Transverse colon (tissue), 4 donors: ENCODE measurements at regions not wholly inside any gene's neighbourhood (a gene's known extent, or its start where the extent isn't known, plus 50 kb on each side); places are given as distances from the start of the nearest gene placed in this dataset.

Experiments used
- DNase-seq: peaks from one replicate; pipeline ENCODE4 v3.0.0-alpha.2; 2019
- H3K27ac ChIP-seq, 4 donors: fragments of 200-600 bp; sonication (generic); 2 replicates each; pipeline ENCODE4 v1.5.1; 2016 to 2018; ENCODE audit warnings: inconsistent platforms in 4 of 4
- H3K27me3 ChIP-seq: fragments of 200-600 bp; sonication (generic); 2 replicates; pipeline ENCODE4 v1.5.1; 2017; ENCODE audit warnings: inconsistent platforms
- H3K36me3 ChIP-seq, 4 donors: fragments of 200-600 bp; sonication (generic); 2 replicates each; pipeline ENCODE4 v1.5.1; 2017 to 2019; ENCODE audit warnings: inconsistent platforms in 4 of 4
- H3K4me1 ChIP-seq, 4 donors: fragments of 200-600 bp; sonication (generic); 2 replicates each; pipeline ENCODE4 v1.5.1; 2017 to 2020; ENCODE audit warnings: inconsistent platforms in 4 of 4
- H3K4me3 ChIP-seq, 4 donors: fragments of 200-600 bp; sonication (generic); 1 replicate in 1 of 4; 2 replicates in 3 of 4; pipeline versions ENCODE4 v1.5.1 to v1.6.1; 2017 to 2019; ENCODE audit warnings: inconsistent platforms in 4 of 4
- H3K9me3 ChIP-seq, 2 donors: fragments of 200-600 bp; sonication (generic); 2 replicates each; pipeline ENCODE4 v1.5.1; 2017 to 2019; ENCODE audit warnings: inconsistent platforms in 2 of 2
- EP300 ChIP-seq: sonication (generic); formaldehyde crosslinking; IDR thresholded peaks from one replicate; pipeline ENCODE4 v1.6.1; 2017; ENCODE audit warnings: antibody characterized with exemption, low read depth
- POLR2A ChIP-seq: fragments of 450-650 bp; IDR thresholded peaks from one replicate; pipeline ENCODE4 v1.6.1; 2016; ENCODE audit warnings: antibody characterized with exemption, mild to moderate bottlenecking, moderate library complexity
- POLR2AphosphoS5 ChIP-seq, 3 donors: sonication (generic); formaldehyde crosslinking; IDR thresholded peaks; one replicate each; pipeline ENCODE4 v1.6.1; 2016; ENCODE audit warnings: antibody characterized with exemption in 3 of 3
- WGBS, 2 donors: methylation state at CpG; one replicate each; pipeline ENCODE4 v1.1.5; 2018; ENCODE audit warnings: low coverage in 1 of 2; 5-methylcytosine and 5-hydroxymethylcytosine counted together
- in situ Hi-C, 4 donors: fragments of 200-750 bp; cut with MboI; loops; one replicate each; pipeline versions ENCODE4 v1.15.0 to v1.15.1; 2017; ENCODE audit warnings: low sequenced_read_pairs in 3 of 4, low pct_ligation_motif_present in 1 of 4, low pct_unique_long_range_greater_than_20kb in 1 of 4
- intact Hi-C: fragments of 100-400 bp; cut with DNase I; formaldehyde crosslinking; loops from one replicate; pipeline ENCODE4 v1.15.1; 2023; ENCODE audit warnings: low total_unique reads
- TF ChIP-seq, protein P1 (sequence below), 5 experiments: fragments of 200-600 bp in 3 of 5; fragments of 450-650 bp in 2 of 5; sonication (generic) in 3 of 5; IDR thresholded peaks; 1 replicate in 2 of 5; 2 replicates in 3 of 5; pipeline ENCODE4 v1.5.1; 2016 to 2017; ENCODE audit warnings: antibody characterized with exemption in 5 of 5, inconsistent platforms in 3 of 5, mild to moderate bottlenecking in 2 of 5, moderate library complexity in 1 of 5

DNA sequence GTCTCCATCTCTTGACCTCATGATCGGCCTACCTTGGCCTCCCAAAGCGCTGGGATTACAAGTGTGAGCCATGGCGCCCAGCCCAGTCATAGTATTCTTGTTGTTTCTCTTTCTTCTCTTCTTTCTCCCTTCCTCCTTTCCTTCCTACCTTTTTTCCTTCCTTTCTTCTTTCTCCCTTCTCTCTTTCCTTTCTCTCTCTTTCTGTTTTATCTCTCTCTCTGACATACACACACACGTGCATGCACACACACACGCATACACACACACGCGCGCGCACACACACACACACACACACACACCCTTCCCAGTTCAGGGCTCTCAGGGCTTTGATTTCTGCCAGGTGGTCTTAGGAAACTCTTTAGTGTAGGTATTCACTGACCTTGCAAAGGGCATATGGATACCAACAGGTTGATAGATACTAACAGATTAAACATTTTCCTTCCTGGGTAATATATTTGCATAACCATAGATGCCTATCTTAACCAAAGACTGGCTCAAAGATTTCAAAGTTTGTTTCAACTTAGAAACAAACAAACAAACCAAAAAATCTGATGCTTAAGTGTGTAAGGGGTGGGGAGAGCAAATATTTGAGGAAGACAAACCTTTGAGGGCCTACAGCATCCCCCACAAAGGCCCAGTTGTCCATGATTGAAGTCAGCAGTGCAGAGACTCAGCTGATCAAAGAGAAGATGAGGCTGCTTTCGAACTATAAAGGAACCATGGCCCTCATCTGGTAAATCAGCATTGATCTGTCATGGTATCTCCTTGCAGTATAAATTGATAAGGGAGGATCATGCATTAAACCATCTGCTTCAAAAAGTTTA, 288.2 kb upstream of the SEMA6A start:
- Histone ChIP-seq H3K4me3 (no peak overlapping the region), H3K9me3 (no peaks in the 10 kb centered on the region), H3K27me3 (peaks cover 12% of the 10 kb centered on the region), H3K4me1 (no peaks in the 10 kb centered on the region), H3K36me3 (no peaks in the 10 kb centered on the region), H3K27ac (no peak overlapping the region)
- 86 to 87% methylated on average over 6 to 10 of the region's 10 CpGs for WGBS, 2 donors
- DNase-seq, result no peak
- in situ Hi-C loops, result no loop called here
- TF ChIP-seq POLR2AphosphoS5 (IDR thresholded peaks at IDR 0.05), result no peak
- TF ChIP-seq, protein P1, sequence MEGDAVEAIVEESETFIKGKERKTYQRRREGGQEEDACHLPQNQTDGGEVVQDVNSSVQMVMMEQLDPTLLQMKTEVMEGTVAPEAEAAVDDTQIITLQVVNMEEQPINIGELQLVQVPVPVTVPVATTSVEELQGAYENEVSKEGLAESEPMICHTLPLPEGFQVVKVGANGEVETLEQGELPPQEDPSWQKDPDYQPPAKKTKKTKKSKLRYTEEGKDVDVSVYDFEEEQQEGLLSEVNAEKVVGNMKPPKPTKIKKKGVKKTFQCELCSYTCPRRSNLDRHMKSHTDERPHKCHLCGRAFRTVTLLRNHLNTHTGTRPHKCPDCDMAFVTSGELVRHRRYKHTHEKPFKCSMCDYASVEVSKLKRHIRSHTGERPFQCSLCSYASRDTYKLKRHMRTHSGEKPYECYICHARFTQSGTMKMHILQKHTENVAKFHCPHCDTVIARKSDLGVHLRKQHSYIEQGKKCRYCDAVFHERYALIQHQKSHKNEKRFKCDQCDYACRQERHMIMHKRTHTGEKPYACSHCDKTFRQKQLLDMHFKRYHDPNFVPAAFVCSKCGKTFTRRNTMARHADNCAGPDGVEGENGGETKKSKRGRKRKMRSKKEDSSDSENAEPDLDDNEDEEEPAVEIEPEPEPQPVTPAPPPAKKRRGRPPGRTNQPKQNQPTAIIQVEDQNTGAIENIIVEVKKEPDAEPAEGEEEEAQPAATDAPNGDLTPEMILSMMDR (IDR thresholded peaks at IDR 0.05), result no peak
- intact Hi-C loops, result no loop called here

DNA sequence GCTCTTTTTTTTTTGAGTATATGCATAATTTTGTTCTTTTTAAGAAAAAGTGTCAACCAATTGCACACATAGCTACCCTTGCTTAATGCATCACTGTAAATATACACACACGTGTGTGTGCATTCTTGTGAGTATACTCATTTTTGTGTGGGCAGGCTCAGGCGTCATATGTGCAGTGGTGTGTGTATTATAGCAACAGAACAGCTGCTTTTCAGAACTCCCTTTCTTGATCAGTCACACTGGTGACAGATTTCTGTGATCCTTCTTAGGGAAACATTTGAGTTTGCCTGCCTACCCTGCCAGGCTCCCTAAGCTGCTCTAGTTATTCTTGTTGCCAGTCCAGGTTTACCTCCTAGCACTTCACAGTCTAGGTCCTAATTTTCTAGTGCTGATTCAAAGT, 287.0 kb upstream of the SEMA6A start:
- Histone ChIP-seq H3K4me3 (no peak overlapping the region), H3K9me3 (no peaks in the 10 kb centered on the region), H3K27me3 (peaks cover 12% of the 10 kb centered on the region), H3K36me3 (no peaks in the 10 kb centered on the region), H3K27ac (no peak overlapping the region), H3K4me1 (no peaks in the 10 kb centered on the region)
- in situ Hi-C loops, result no loop called here
- intact Hi-C loops, result no loop called here
- no peak for DNase-seq
- WGBS, 2 donors, result 77 to 94% methylated on average over 2 of the region's 2 CpGs
- no peak for TF ChIP-seq POLR2AphosphoS5 (IDR thresholded peaks at IDR 0.05)
- TF ChIP-seq, protein P1 (IDR thresholded peaks at IDR 0.05), result no peak
- no peak for TF ChIP-seq POLR2A
- TF ChIP-seq EP300, result no peak

DNA sequence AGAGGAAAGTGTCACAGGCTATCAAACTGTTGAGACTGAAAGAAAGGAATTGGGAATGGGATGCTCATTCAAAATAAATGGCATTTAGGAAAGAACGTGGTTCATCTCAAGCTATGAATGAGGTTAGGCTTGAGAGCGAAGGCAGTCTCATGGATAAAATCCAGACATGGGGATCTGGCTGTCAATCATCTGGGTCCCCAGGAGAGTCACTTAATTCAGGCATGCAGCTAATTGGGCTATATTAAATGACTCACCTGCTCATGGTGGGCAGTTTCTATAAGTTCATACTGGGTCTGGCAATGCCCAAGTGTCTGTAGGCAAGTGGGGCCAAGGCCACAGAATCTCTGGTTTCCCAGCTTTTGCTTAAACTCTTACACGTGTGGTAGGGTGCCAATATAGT, 286.5 kb upstream of the SEMA6A start:
- Histone ChIP-seq H3K4me3 (no peak overlapping the region), H3K4me1 (no peaks in the 10 kb centered on the region), H3K27me3 (peaks cover 13% of the 10 kb centered on the region), H3K36me3 (no peaks in the 10 kb centered on the region), H3K27ac (no peak overlapping the region), H3K9me3 (no peaks in the 10 kb centered on the region)
- TF ChIP-seq POLR2A (no peak), EP300 (no peak), POLR2AphosphoS5 (IDR thresholded peaks at IDR 0.05) (no peak)
- TF ChIP-seq, protein P1 (IDR thresholded peaks at IDR 0.05), result no peak
- WGBS, 2 donors, result 86% methylated on average over 3 of the region's 3 CpGs
- intact Hi-C loops, result no loop called here
- in situ Hi-C loops, result no loop called here
- DNase-seq, result no peak

DNA sequence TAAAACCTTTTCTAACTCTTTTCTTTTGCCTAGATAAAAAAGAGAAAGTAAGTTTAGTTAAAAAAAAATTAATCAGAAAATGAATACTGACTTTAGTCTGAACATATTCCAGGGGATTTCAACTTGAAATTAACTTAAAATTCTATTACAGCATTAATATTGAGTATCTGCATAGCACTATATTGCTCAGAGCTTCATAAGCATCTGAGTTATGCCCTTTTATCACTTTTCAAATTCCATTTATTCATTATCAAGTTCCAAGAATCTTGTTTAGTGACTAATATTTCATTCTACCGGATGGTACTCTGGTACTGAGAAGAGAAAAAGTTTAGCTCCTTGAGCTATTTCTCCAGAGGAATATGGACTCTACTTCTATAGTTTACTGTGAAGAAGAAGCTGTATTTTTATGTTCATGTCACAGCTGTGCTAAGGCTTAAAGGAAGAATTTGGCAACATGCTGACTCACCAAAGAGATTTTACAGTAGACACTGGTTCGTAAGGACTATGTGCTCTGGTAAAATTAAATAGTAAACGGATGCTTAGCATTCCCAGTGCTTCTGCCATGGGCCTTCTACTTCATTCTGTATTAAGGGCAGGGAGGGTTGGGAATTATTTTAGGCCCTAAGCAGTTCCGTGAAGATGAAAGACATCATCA, 285.2 kb upstream of the SEMA6A start:
- Histone ChIP-seq H3K4me3 (no peak overlapping the region), H3K36me3 (no peaks in the 10 kb centered on the region), H3K4me1 (no peaks in the 10 kb centered on the region), H3K27me3 (peaks cover 21% of the 10 kb centered on the region), H3K27ac (no peak overlapping the region), H3K9me3 (no peaks in the 10 kb centered on the region)
- intact Hi-C loops, result no loop called here
- TF ChIP-seq EP300 (no peak), POLR2AphosphoS5 (IDR thresholded peaks at IDR 0.05) (no peak), POLR2A (no peak)
- TF ChIP-seq, protein P1 (IDR thresholded peaks at IDR 0.05), result no peak
- 61 to 74% methylated on average over 3 to 4 of the region's 4 CpGs for whole genome bisulfite sequencing, 2 donors
- DNase-seq, result no peak
- in situ Hi-C loops, result no loop called here
